Esophagus muscularis mucosa (tissue), 4 donors: ENCODE measurements at regions not wholly inside any gene's neighbourhood (a gene's known extent, or its start where the extent isn't known, plus 50 kb on each side); places are given as distances from the start of the nearest gene placed in this dataset.

Experiments
- CTCF ChIP-seq, 3 experiments: fragments of 200-600 bp in 2 of 3; fragments of 450-650 bp in 1 of 3; sonication (generic) in 2 of 3; IDR thresholded peaks; one replicate each; pipeline ENCODE4 v1.5.1; 2017 to 2019; ENCODE audit warnings: antibody characterized with exemption in 3 of 3, mild to moderate bottlenecking in 2 of 3, moderate library complexity in 1 of 3
- EP300 ChIP-seq: sonication (generic); formaldehyde crosslinking; IDR thresholded peaks from one replicate; pipeline ENCODE4 v1.6.1; 2017; ENCODE audit warnings: antibody characterized with exemption
- POLR2A ChIP-seq: fragments of 450-650 bp; IDR thresholded peaks from one replicate; pipeline ENCODE4 v1.6.1; 2017; ENCODE audit warnings: antibody characterized with exemption, moderate library complexity, mild to moderate bottlenecking, low read depth
- POLR2AphosphoS5 ChIP-seq, 2 donors: sonication (generic); formaldehyde crosslinking; IDR thresholded peaks; one replicate each; pipeline ENCODE4 v1.6.1; 2017; ENCODE audit warnings: antibody characterized with exemption in 2 of 2

GRCh38 chr13:44104197-44104490, 224.4 kb downstream of the LACC1 start:
- TF ChIP-seq CTCF (IDR thresholded peaks at IDR 0.05) (no peak), POLR2A (no peak), EP300 (no peak), POLR2AphosphoS5 (IDR thresholded peaks at IDR 0.05) (no peak)
